Stimulated activated memory B cell treated with anti-CD40 and anti-IgM and Interleukin-4, amounts not matched to agents 10 μg/mL and 1 μg/mL and 100 μg/mL, for 72 hours (primary cell): ENCODE measurements at regions not wholly inside any gene's neighbourhood (a gene's known extent, or its start where the extent isn't known, plus 50 kb on each side); places are given as distances from the start of the nearest gene placed in this dataset.
A peak's percentile ranks its signal among the peaks of the same experiment; 100 is the strongest.

Experiments used
- ATAC-seq: fragments of 150-1000 bp; cut with Tn5 transposase; 2 replicates; pipeline ENCODE4 v1.10.0; 2021
- H3K27ac Mint-ChIP-seq: one replicate; pipeline ENCODE4 v1.8.0; 2022; ENCODE audit warnings: mild to moderate bottlenecking, mixed read lengths
- H3K27me3 Mint-ChIP-seq: one replicate; pipeline ENCODE4 v1.8.0; 2022; ENCODE audit warnings: mixed read lengths
- H3K36me3 Mint-ChIP-seq: one replicate; pipeline ENCODE4 v1.8.0; 2022; ENCODE audit warnings: mixed read lengths
- H3K4me1 Mint-ChIP-seq: one replicate; pipeline ENCODE4 v1.8.0; 2022; ENCODE audit warnings: mixed read lengths
- H3K4me3 Mint-ChIP-seq: one replicate; pipeline ENCODE4 v1.8.0; 2022; ENCODE audit warnings: mild to moderate bottlenecking, moderate library complexity, mixed read lengths
- H3K9me3 Mint-ChIP-seq: one replicate; pipeline ENCODE4 v1.8.0; 2022; ENCODE audit warnings: mixed read lengths

GRCh38 chr12:76144245-76144549, 59.7 kb upstream of the NAP1L1 start:
- no peak for ATAC-seq
- no peaks in the 10 kb centered on the region for H3K9me3 Mint-ChIP-seq
- H3K4me3 Mint-ChIP-seq, result no peak overlapping the region
- no peaks in the 10 kb centered on the region for H3K36me3 Mint-ChIP-seq
- H3K27ac Mint-ChIP-seq, result peak overlapping the region; percentile 50
- H3K27me3 Mint-ChIP-seq, result no peaks in the 10 kb centered on the region
- H3K4me1 Mint-ChIP-seq, result peaks cover 18% of the 10 kb centered on the region

GRCh38 chr12:76143343-76144244, 59.1 kb upstream of the NAP1L1 start:
- peak; percentile 79 for ATAC-seq
- H3K4me1 Mint-ChIP-seq, result peaks cover 18% of the 10 kb centered on the region
- H3K27me3 Mint-ChIP-seq, result no peaks in the 10 kb centered on the region
- no peak overlapping the region for H3K4me3 Mint-ChIP-seq
- H3K36me3 Mint-ChIP-seq, result no peaks in the 10 kb centered on the region
- no peaks in the 10 kb centered on the region for H3K9me3 Mint-ChIP-seq
- H3K27ac Mint-ChIP-seq, result peak overlapping the region; percentile 50

GRCh38 chr12:76142305-76142704, 57.8 kb upstream of the NAP1L1 start:
- H3K9me3 Mint-ChIP-seq, result peaks cover 7% of the 10 kb centered on the region
- ATAC-seq, result no peak
- H3K4me3 Mint-ChIP-seq, result no peak overlapping the region
- no peak overlapping the region for H3K27ac Mint-ChIP-seq
- H3K36me3 Mint-ChIP-seq, result no peaks in the 10 kb centered on the region
- H3K27me3 Mint-ChIP-seq, result no peaks in the 10 kb centered on the region
- peaks cover 18% of the 10 kb centered on the region for H3K4me1 Mint-ChIP-seq

GRCh38 chr12:76138656-76139055, 54.2 kb upstream of the NAP1L1 start:
- Mint-ChIP-seq H3K27me3 (no peaks in the 10 kb centered on the region), H3K36me3 (no peaks in the 10 kb centered on the region), H3K4me3 (no peak overlapping the region), H3K4me1 (peaks cover 8% of the 10 kb centered on the region), H3K9me3 (peaks cover 7% of the 10 kb centered on the region), H3K27ac (no peak overlapping the region)
- ATAC-seq, result no peak

- ATAC-seq, result no peak
- Mint-ChIP-seq H3K4me3 (no peak overlapping the region), H3K4me1 (no peaks in the 10 kb centered on the region), H3K27ac (no peak overlapping the region), H3K36me3 (no peaks in the 10 kb centered on the region), H3K27me3 (no peaks in the 10 kb centered on the region), H3K9me3 (peaks cover 7% of the 10 kb centered on the region)
Observed at GRCh38 chr12:76137606-76138005, 53.1 kb upstream of the NAP1L1 start.

- no peaks in the 10 kb centered on the region for H3K27me3 Mint-ChIP-seq
- ATAC-seq, result no peak
- H3K36me3 Mint-ChIP-seq, result no peaks in the 10 kb centered on the region
- no peaks in the 10 kb centered on the region for H3K4me1 Mint-ChIP-seq
- peaks cover 7% of the 10 kb centered on the region for H3K9me3 Mint-ChIP-seq
- H3K27ac Mint-ChIP-seq, result no peak overlapping the region
- no peak overlapping the region for H3K4me3 Mint-ChIP-seq
Observed at GRCh38 chr12:76135456-76135855, 51.0 kb upstream of the NAP1L1 start.
